Lower lobe of right lung (tissue), 2 donors: ENCODE measurements at regions not wholly inside any gene's neighbourhood (a gene's known extent, or its start where the extent isn't known, plus 50 kb on each side); places are given as distances from the start of the nearest gene placed in this dataset.

ENCODE experiments used
- ATAC-seq, 2 donors: fragments of 200-7000 bp; cut with Tn5 transposase; one replicate each; pipeline ENCODE4 v1.9.1; 2020 to 2022; ENCODE audit warnings: mild to moderate bottlenecking in 2 of 2, moderate library complexity in 2 of 2
- DNase-seq: peaks from one replicate; pipeline ENCODE4 v3.0.0-alpha.2; 2020
- H3K27ac ChIP-seq: fragments of 200-600 bp; one replicate; pipeline ENCODE4 v1.8.0; 2022
- H3K27me3 ChIP-seq: fragments of 200-600 bp; one replicate; pipeline ENCODE4 v1.8.0; 2022; ENCODE audit warnings: low read depth
- H3K36me3 ChIP-seq: fragments of 200-600 bp; one replicate; pipeline ENCODE4 v1.8.0; 2022; ENCODE audit warnings: mild to moderate bottlenecking
- H3K4me1 ChIP-seq: fragments of 200-600 bp; one replicate; pipeline ENCODE4 v1.8.0; 2022
- H3K4me3 ChIP-seq: fragments of 200-600 bp; one replicate; pipeline ENCODE4 v1.8.0; 2022; ENCODE audit warnings: mild to moderate bottlenecking
- H3K9me3 ChIP-seq: fragments of 200-600 bp; one replicate; pipeline ENCODE4 v1.8.0; 2022
- intact Hi-C: fragments of 100-400 bp; cut with DNase I; formaldehyde crosslinking; loops from one replicate; pipeline ENCODE4 v1.11.0; 2022
- TF ChIP-seq, protein P1 (sequence below): fragments of 200-600 bp; IDR thresholded peaks from one replicate; pipeline ENCODE4 v1.8.0; 2022; ENCODE audit warnings: antibody characterized with exemption, mild to moderate bottlenecking
- donor health status: DM: no; HTN: yes; CAD: no; lungs with severe emphysema.

DNA sequence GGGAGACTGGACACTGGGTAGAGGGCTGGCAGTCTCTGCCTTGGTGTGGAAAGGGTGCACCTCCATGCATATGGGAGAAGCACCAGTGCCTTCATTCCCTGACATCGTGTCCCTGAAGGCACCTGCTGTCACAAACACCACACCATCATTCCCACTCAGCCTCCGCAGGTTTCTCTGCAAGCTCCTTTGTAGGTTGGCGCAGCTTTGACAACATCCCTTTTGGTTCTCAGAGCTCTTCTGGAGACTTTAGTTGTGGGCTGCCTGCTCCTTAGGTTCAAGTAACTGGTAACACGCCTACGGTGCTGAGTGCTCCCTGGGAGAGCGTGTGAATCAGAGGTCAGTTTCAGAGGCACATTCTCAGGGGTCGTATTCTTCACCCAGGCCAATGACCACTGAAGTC, 50.2 kb upstream of the TULP4 start:
- Histone ChIP-seq H3K4me1 (no peaks in the 10 kb centered on the region), H3K27ac (no peak overlapping the region), H3K9me3 (no peaks in the 10 kb centered on the region), H3K4me3 (no peak overlapping the region), H3K36me3 (no peaks in the 10 kb centered on the region), H3K27me3 (no peaks in the 10 kb centered on the region)
- TF ChIP-seq, protein P1, sequence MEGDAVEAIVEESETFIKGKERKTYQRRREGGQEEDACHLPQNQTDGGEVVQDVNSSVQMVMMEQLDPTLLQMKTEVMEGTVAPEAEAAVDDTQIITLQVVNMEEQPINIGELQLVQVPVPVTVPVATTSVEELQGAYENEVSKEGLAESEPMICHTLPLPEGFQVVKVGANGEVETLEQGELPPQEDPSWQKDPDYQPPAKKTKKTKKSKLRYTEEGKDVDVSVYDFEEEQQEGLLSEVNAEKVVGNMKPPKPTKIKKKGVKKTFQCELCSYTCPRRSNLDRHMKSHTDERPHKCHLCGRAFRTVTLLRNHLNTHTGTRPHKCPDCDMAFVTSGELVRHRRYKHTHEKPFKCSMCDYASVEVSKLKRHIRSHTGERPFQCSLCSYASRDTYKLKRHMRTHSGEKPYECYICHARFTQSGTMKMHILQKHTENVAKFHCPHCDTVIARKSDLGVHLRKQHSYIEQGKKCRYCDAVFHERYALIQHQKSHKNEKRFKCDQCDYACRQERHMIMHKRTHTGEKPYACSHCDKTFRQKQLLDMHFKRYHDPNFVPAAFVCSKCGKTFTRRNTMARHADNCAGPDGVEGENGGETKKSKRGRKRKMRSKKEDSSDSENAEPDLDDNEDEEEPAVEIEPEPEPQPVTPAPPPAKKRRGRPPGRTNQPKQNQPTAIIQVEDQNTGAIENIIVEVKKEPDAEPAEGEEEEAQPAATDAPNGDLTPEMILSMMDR: no peak
- DNase-seq: no peak
- intact Hi-C loops: no loop called here
- ATAC-seq: no peak
